Mesodermal cell (in vitro differentiated cells): ENCODE measurements at regions not wholly inside any gene's neighbourhood (a gene's known extent, or its start where the extent isn't known, plus 50 kb on each side); places are given as distances from the start of the nearest gene placed in this dataset.
"Not testable (repeated sequence)": the region's sequence is repeated elsewhere in the genome, so short reads cannot be mapped to it uniquely, and the experiment has no call there.

Experiments used
- H3K27ac ChIP-seq: 2 replicates; pipeline ENCODE4 v1.7.0; 2013; ENCODE audit warnings: mild to moderate bottlenecking, low read depth, low read length, moderate library complexity; ENCODE audit not compliant: severe bottlenecking
- H3K36me3 ChIP-seq: 2 replicates; pipeline ENCODE4 v1.7.1; 2013; ENCODE audit warnings: mild to moderate bottlenecking, low read length, moderate library complexity; ENCODE audit not compliant: control insufficient read depth, insufficient read depth
- H3K4me1 ChIP-seq: one replicate; pipeline ENCODE4 v1.7.1; 2013; ENCODE audit warnings: mild to moderate bottlenecking, low read length; ENCODE audit not compliant: insufficient read depth, control insufficient read depth, poor library complexity, severe bottlenecking
- H3K4me3 ChIP-seq: 2 replicates; pipeline ENCODE4 v1.7.0; 2013; ENCODE audit warnings: low read length, control low read depth, mild to moderate bottlenecking; ENCODE audit not compliant: insufficient read depth, poor library complexity, severe bottlenecking; ENCODE audit errors: extremely low read depth
- H3K9me3 ChIP-seq: 2 replicates; pipeline ENCODE4 v1.7.1; 2013; ENCODE audit warnings: mild to moderate bottlenecking, low read length, moderate library complexity; ENCODE audit not compliant: control insufficient read depth
- WGBS, 2 experiments: methylation state at CpG; one replicate each; pipeline ENCODE4 v1.1.5; 2013; ENCODE audit warnings: missing lambda C conversion rate in 2 of 2; ENCODE audit not compliant: insufficient coverage in 2 of 2; 5-methylcytosine and 5-hydroxymethylcytosine counted together

GRCh38 chr2:2586068-2586776, 255.1 kb upstream of the MYT1L start:
- 67 to 81% methylated on average over 11 to 14 of the region's 18 CpGs for WGBS, 2 experiments
- Histone ChIP-seq H3K36me3 (no peaks in the 10 kb centered on the region), H3K27ac (no peak overlapping the region), H3K4me3 (no peak overlapping the region), H3K9me3 (no peaks in the 10 kb centered on the region), H3K4me1 (no peaks in the 10 kb centered on the region)

GRCh38 chr2:2582998-2583545, 252.0 kb upstream of the MYT1L start:
- Histone ChIP-seq H3K27ac (no peak overlapping the region), H3K36me3 (no peaks in the 10 kb centered on the region), H3K9me3 (no peaks in the 10 kb centered on the region), H3K4me1 (no peaks in the 10 kb centered on the region), H3K4me3 (no peak overlapping the region)
- 88 to 95% methylated on average over 4 to 7 of the region's 7 CpGs for whole genome bisulfite sequencing, 2 experiments

- 86 to 88% methylated on average over 19 to 25 of the region's 28 CpGs for WGBS, 2 experiments
- H3K36me3 ChIP-seq, result no peaks in the 10 kb centered on the region
- no peaks in the 10 kb centered on the region for H3K9me3 ChIP-seq
- no peaks in the 10 kb centered on the region for H3K4me1 ChIP-seq
- no peak overlapping the region for H3K4me3 ChIP-seq
- H3K27ac ChIP-seq, result no peak overlapping the region
Observed at GRCh38 chr2:2581331-2582159, 250.5 kb upstream of the MYT1L start.

- H3K4me1 ChIP-seq, H3K27ac ChIP-seq, H3K36me3 ChIP-seq, H3K4me3 ChIP-seq, H3K9me3 ChIP-seq: not testable (repeated sequence)
- 91 to 94% methylated on average over 15 to 18 of the region's 19 CpGs for WGBS, 2 experiments
Observed at GRCh38 chr2:2580841-2581240, 249.8 kb upstream of the MYT1L start.

- Histone ChIP-seq H3K4me3 (no peak overlapping the region), H3K36me3 (no peaks in the 10 kb centered on the region), H3K9me3 (no peaks in the 10 kb centered on the region), H3K4me1 (no peaks in the 10 kb centered on the region), H3K27ac (no peak overlapping the region)
- WGBS, 2 experiments, result 86 to 87% methylated on average over 16 to 17 of the region's 19 CpGs
Observed at GRCh38 chr2:2580341-2580740, 249.3 kb upstream of the MYT1L start.

- Histone ChIP-seq H3K4me1 (no peaks in the 10 kb centered on the region), H3K9me3 (no peaks in the 10 kb centered on the region), H3K27ac (no peak overlapping the region), H3K4me3 (no peak overlapping the region), H3K36me3 (no peaks in the 10 kb centered on the region)
- WGBS, 2 experiments, result 72 to 75% methylated on average over 7 to 8 of the region's 8 CpGs
Observed at GRCh38 chr2:2579814-2580213, 248.7 kb upstream of the MYT1L start.

GRCh38 chr2:2577407-2577831, 246.3 kb upstream of the MYT1L start:
- 87 to 91% methylated on average over 9 of the region's 17 CpGs for WGBS, 2 experiments
- Histone ChIP-seq H3K27ac (no peak overlapping the region), H3K36me3 (no peaks in the 10 kb centered on the region), H3K9me3 (peaks cover 8% of the 10 kb centered on the region), H3K4me1 (no peaks in the 10 kb centered on the region), H3K4me3 (no peak overlapping the region)

- H3K27ac ChIP-seq, result no peak overlapping the region
- H3K4me3 ChIP-seq, result no peak overlapping the region
- H3K9me3 ChIP-seq, result peaks cover 8% of the 10 kb centered on the region
- 74 to 100% methylated on average over 2 to 4 of the region's 5 CpGs for WGBS, 2 experiments
- H3K4me1 ChIP-seq, result no peaks in the 10 kb centered on the region
- H3K36me3 ChIP-seq, result no peaks in the 10 kb centered on the region
Observed at GRCh38 chr2:2575870-2576386, 244.9 kb upstream of the MYT1L start.

GRCh38 chr2:2575181-2575577, 244.1 kb upstream of the MYT1L start:
- H3K9me3 ChIP-seq, result peaks cover 8% of the 10 kb centered on the region
- H3K27ac ChIP-seq, result no peak overlapping the region
- no peaks in the 10 kb centered on the region for H3K4me1 ChIP-seq
- H3K4me3 ChIP-seq, result no peak overlapping the region
- H3K36me3 ChIP-seq, result no peaks in the 10 kb centered on the region
- 94 to 97% methylated on average over 9 of the region's 10 CpGs for WGBS, 2 experiments

GRCh38 chr2:2574401-2575180, 243.5 kb upstream of the MYT1L start:
- Histone ChIP-seq H3K27ac (no peak overlapping the region), H3K4me3 (no peak overlapping the region), H3K4me1 (no peaks in the 10 kb centered on the region), H3K36me3 (no peaks in the 10 kb centered on the region), H3K9me3 (peaks cover 8% of the 10 kb centered on the region)
- WGBS, 2 experiments, result 85 to 90% methylated on average over 15 of the region's 16 CpGs
